WTC11 (cell line): ENCODE measurements at regions not wholly inside any gene's neighbourhood (a gene's known extent, or its start where the extent isn't known, plus 50 kb on each side); places are given as distances from the start of the nearest gene placed in this dataset.

Experiments
- ATAC-seq: fragments of 200-7000 bp; cut with Tn5 transposase; 2 replicates; pipeline ENCODE4 v1.10.0; 2021; ENCODE audit warnings: mild to moderate bottlenecking, moderate library complexity
- CTCF ChIA-PET: fragments of 300-600 bp; sonication (Branson Sonifier 250); formaldehyde crosslinking; loops from one replicate; lab custom pipeline; 2021; ENCODE audit warnings: antibody characterized with exemption; lab: Charles Lee
- POLR2A ChIA-PET: fragments of 350-600 bp; sonication (Branson Sonifier 250); formaldehyde crosslinking; loops from one replicate; lab custom pipeline; 2021; ENCODE audit warnings: antibody characterized with exemption; lab: Charles Lee
- DNase-seq: peaks from one replicate; pipeline ENCODE4 v3.0.0; 2021; ENCODE audit warnings: low spot score
- H3K27ac Mint-ChIP-seq: 2 replicates; pipeline ENCODE4 v1.8.0; 2021; ENCODE audit warnings: mixed read lengths
- H3K27me3 Mint-ChIP-seq: 2 replicates; pipeline ENCODE4 v1.8.0; 2021; ENCODE audit warnings: low read depth, mild to moderate bottlenecking, moderate library complexity, mixed read lengths
- H3K36me3 Mint-ChIP-seq: 2 replicates; pipeline ENCODE4 v1.8.0; 2021; ENCODE audit warnings: mixed read lengths
- H3K4me1 Mint-ChIP-seq: 2 replicates; pipeline ENCODE4 v1.8.0; 2022; ENCODE audit warnings: mixed read lengths
- H3K4me3 Mint-ChIP-seq: 2 replicates; pipeline ENCODE4 v1.8.0; 2021; ENCODE audit warnings: mild to moderate bottlenecking, moderate library complexity, mixed read lengths
- H3K9me3 Mint-ChIP-seq: 2 replicates; pipeline ENCODE4 v1.8.0; 2021; ENCODE audit warnings: mixed read lengths
- ATF6 ChIP-seq: sonication (generic); formaldehyde crosslinking; IDR thresholded peaks from 2 replicates; pipeline ENCODE4 v1.8.1; 2023; ENCODE audit warnings: mild to moderate bottlenecking, missing genetic modification reagents
- CTCF ChIP-seq: fragments of 200-600 bp; IDR thresholded peaks from 2 replicates; pipeline ENCODE4 v1.8.0; 2022; ENCODE audit warnings: antibody characterized with exemption
- E2F5 ChIP-seq: sonication (generic); formaldehyde crosslinking; IDR thresholded peaks from 2 replicates; pipeline ENCODE4 v1.8.1; 2022; ENCODE audit warnings: mild to moderate bottlenecking, moderate library complexity, missing genetic modification reagents
- ETV6 ChIP-seq: sonication (generic); formaldehyde crosslinking; IDR thresholded peaks from 2 replicates; pipeline ENCODE4 v1.8.1; 2022; ENCODE audit warnings: mild to moderate bottlenecking, missing genetic modification reagents
- FOXP1 ChIP-seq: sonication (generic); formaldehyde crosslinking; IDR thresholded peaks from 2 replicates; pipeline ENCODE4 v1.8.0; 2022; ENCODE audit warnings: missing genetic modification reagents, mild to moderate bottlenecking, moderate library complexity, borderline replicate concordance
- FOXP4 ChIP-seq: sonication (generic); formaldehyde crosslinking; IDR thresholded peaks from 2 replicates; pipeline ENCODE4 v1.8.0; 2022; ENCODE audit warnings: mild to moderate bottlenecking, missing genetic modification reagents
- GTF2I ChIP-seq: fragments of 250-450 bp; sonication (Bioruptor Pico); conservative IDR thresholded peaks from 2 replicates; pipeline ENCODE4 v1.4.0; 2021; ENCODE audit warnings: mild to moderate bottlenecking
- HMGXB4 ChIP-seq: sonication (generic); formaldehyde crosslinking; IDR thresholded peaks from 2 replicates; pipeline ENCODE4 v1.8.1; 2023; ENCODE audit warnings: mild to moderate bottlenecking, moderate library complexity, missing genetic modification reagents
- IRF1 ChIP-seq: sonication (generic); formaldehyde crosslinking; IDR thresholded peaks from 2 replicates; pipeline ENCODE4 v1.8.0; 2023; ENCODE audit warnings: missing genetic modification reagents
- MAX ChIP-seq: sonication (generic); formaldehyde crosslinking; IDR thresholded peaks from 2 replicates; pipeline ENCODE4 v1.8.0; 2022; ENCODE audit warnings: mild to moderate bottlenecking, missing genetic modification reagents
- MLX ChIP-seq: sonication (generic); formaldehyde crosslinking; IDR thresholded peaks from 2 replicates; pipeline ENCODE4 v1.8.1; 2023; ENCODE audit warnings: mild to moderate bottlenecking, missing genetic modification reagents, moderate library complexity
- MYBL2 ChIP-seq: sonication (generic); formaldehyde crosslinking; IDR thresholded peaks from 2 replicates; pipeline ENCODE4 v1.8.1; 2023; ENCODE audit warnings: mild to moderate bottlenecking, moderate library complexity, missing genetic modification reagents
- NR3C1 ChIP-seq: sonication (generic); formaldehyde crosslinking; conservative IDR thresholded peaks from 2 replicates; pipeline ENCODE4 v1.8.1; 2023; ENCODE audit warnings: low read depth, mild to moderate bottlenecking, missing genetic modification reagents
- OVOL2 ChIP-seq: fragments of 250-450 bp; sonication (Bioruptor Pico); IDR thresholded peaks from 2 replicates; pipeline ENCODE4 v1.9.0; 2021; ENCODE audit warnings: mild to moderate bottlenecking, borderline replicate concordance
- SMAD4 ChIP-seq: sonication (generic); formaldehyde crosslinking; IDR thresholded peaks from 2 replicates; pipeline ENCODE4 v1.8.0; 2022; ENCODE audit warnings: mild to moderate bottlenecking, missing genetic modification reagents
- SP1 ChIP-seq: sonication (generic); formaldehyde crosslinking; conservative IDR thresholded peaks from 2 replicates; pipeline ENCODE4 v1.8.1; 2022; ENCODE audit warnings: missing genetic modification reagents
- TP53 ChIP-seq: sonication (generic); formaldehyde crosslinking; IDR thresholded peaks from 2 replicates; pipeline ENCODE4 v1.8.1; 2023; ENCODE audit warnings: mild to moderate bottlenecking, missing genetic modification reagents
- ZBTB21 ChIP-seq: sonication (generic); formaldehyde crosslinking; IDR thresholded peaks from 2 replicates; pipeline ENCODE4 v1.8.1; 2023; ENCODE audit warnings: mild to moderate bottlenecking, missing genetic modification reagents, borderline replicate concordance
- ZBTB43 ChIP-seq: sonication (generic); formaldehyde crosslinking; IDR thresholded peaks from 2 replicates; pipeline ENCODE4 v1.8.1; 2023; ENCODE audit warnings: mild to moderate bottlenecking, missing genetic modification reagents
- ZNF121 ChIP-seq: sonication (generic); formaldehyde crosslinking; IDR thresholded peaks from 2 replicates; pipeline ENCODE4 v1.8.0; 2023; ENCODE audit warnings: missing genetic modification reagents
- ZNF396 ChIP-seq: fragments of 250-450 bp; sonication (Bioruptor Pico); IDR thresholded peaks from 2 replicates; pipeline ENCODE4 v1.8.0; 2021; ENCODE audit warnings: mild to moderate bottlenecking, moderate library complexity, borderline replicate concordance
- ZSCAN18 ChIP-seq: fragments of 250-450 bp; sonication (Bioruptor Pico); IDR thresholded peaks from 2 replicates; pipeline ENCODE4 v2.1.2; 2022; ENCODE audit warnings: mild to moderate bottlenecking, moderate library complexity

GRCh38 chr1:29934255-29934772 is 698.0 kb downstream of the PTPRU start (continued):
- TF ChIP-seq HMGXB4 (no peak), ZNF121 (CRISPR knock-in tag) (no peak), SP1 (no peak)

GRCh38 chr1:29933067-29933466 is 696.7 kb downstream of the PTPRU start:
- Mint-ChIP-seq H3K36me3 (no peaks in the 10 kb centered on the region), H3K4me1 (peaks cover 51% of the 10 kb centered on the region), H3K27ac (no peak overlapping the region), H3K9me3 (no peaks in the 10 kb centered on the region), H3K4me3 (no peak overlapping the region), H3K27me3 (no peaks in the 10 kb centered on the region; the same call in 1 of the 2 replicates)
- no peak for TF ChIP-seq MLX (CRISPR knock-in tag)
- TF ChIP-seq IRF1 (CRISPR knock-in tag): no peak
- no peak for TF ChIP-seq SP1
- TF ChIP-seq ZBTB21 (CRISPR knock-in tag): no peak
- TF ChIP-seq OVOL2 (CRISPR knock-in tag): no peak
- no peak for TF ChIP-seq ATF6 (CRISPR knock-in tag)
- TF ChIP-seq NR3C1 (CRISPR knock-in tag): no peak
- TF ChIP-seq ZNF396 (CRISPR knock-in tag): no peak
- TF ChIP-seq TP53 (CRISPR knock-in tag): no peak
- TF ChIP-seq FOXP1 (CRISPR knock-in tag): no peak
- no peak for TF ChIP-seq ETV6 (CRISPR knock-in tag)
- TF ChIP-seq ZSCAN18 (CRISPR knock-in tag): no peak
- TF ChIP-seq MAX: no peak
- no peak for TF ChIP-seq CTCF
- no peak for TF ChIP-seq FOXP4
- no peak for TF ChIP-seq GTF2I
- TF ChIP-seq MYBL2 (CRISPR knock-in tag): no peak
- TF ChIP-seq E2F5: no peak
- TF ChIP-seq ZBTB43: no peak
- TF ChIP-seq SMAD4 (CRISPR knock-in tag): no peak
- ATAC-seq (no peak; the same call in 1 of the 2 replicates), DNase-seq (no peak)
- ChIA-PET POLR2A (no interaction called here), CTCF (interaction anchor here (0.6 kb wide), 1 partner anchor 97 kb away, joined by 3 read pairs; no protein-coding TSS in a partner anchor)
